Ishikawa (cell line): ENCODE measurements at regions not wholly inside any gene's neighbourhood (a gene's known extent, or its start where the extent isn't known, plus 50 kb on each side); places are given as distances from the start of the nearest gene placed in this dataset.

ENCODE experiments used
- CEBPB ChIP-seq: IDR thresholded peaks from 2 replicates; pipeline ENCODE4 v1.6.1; 2012
- CREB1 ChIP-seq: IDR thresholded peaks from 2 replicates; pipeline ENCODE4 v1.6.1; 2012; ENCODE audit warnings: low read depth
- EP300 ChIP-seq: IDR thresholded peaks from 2 replicates; pipeline ENCODE4 v1.6.1; 2012; ENCODE audit warnings: borderline replicate concordance
- TAF1 ChIP-seq: IDR thresholded peaks from 2 replicates; pipeline ENCODE4 v1.6.1; 2012; ENCODE audit warnings: low read depth, mild to moderate bottlenecking
- TEAD4 ChIP-seq: IDR thresholded peaks from 2 replicates; pipeline ENCODE4 v1.6.1; 2012
- ZBTB7A ChIP-seq: IDR thresholded peaks from 2 replicates; pipeline ENCODE4 v1.6.1; 2012; ENCODE audit warnings: low read depth
- TF ChIP-seq, protein P1 (sequence below): IDR thresholded peaks from 2 replicates; pipeline ENCODE4 v1.6.1; 2012; ENCODE audit warnings: low read depth, mild to moderate bottlenecking

GRCh38 chr7:37546677-37547076 lies 98.0 kb upstream of the ELMO1 start:
- TF ChIP-seq, protein P1, sequence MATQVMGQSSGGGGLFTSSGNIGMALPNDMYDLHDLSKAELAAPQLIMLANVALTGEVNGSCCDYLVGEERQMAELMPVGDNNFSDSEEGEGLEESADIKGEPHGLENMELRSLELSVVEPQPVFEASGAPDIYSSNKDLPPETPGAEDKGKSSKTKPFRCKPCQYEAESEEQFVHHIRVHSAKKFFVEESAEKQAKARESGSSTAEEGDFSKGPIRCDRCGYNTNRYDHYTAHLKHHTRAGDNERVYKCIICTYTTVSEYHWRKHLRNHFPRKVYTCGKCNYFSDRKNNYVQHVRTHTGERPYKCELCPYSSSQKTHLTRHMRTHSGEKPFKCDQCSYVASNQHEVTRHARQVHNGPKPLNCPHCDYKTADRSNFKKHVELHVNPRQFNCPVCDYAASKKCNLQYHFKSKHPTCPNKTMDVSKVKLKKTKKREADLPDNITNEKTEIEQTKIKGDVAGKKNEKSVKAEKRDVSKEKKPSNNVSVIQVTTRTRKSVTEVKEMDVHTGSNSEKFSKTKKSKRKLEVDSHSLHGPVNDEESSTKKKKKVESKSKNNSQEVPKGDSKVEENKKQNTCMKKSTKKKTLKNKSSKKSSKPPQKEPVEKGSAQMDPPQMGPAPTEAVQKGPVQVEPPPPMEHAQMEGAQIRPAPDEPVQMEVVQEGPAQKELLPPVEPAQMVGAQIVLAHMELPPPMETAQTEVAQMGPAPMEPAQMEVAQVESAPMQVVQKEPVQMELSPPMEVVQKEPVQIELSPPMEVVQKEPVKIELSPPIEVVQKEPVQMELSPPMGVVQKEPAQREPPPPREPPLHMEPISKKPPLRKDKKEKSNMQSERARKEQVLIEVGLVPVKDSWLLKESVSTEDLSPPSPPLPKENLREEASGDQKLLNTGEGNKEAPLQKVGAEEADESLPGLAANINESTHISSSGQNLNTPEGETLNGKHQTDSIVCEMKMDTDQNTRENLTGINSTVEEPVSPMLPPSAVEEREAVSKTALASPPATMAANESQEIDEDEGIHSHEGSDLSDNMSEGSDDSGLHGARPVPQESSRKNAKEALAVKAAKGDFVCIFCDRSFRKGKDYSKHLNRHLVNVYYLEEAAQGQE: no peak
- TF ChIP-seq TEAD4 (no peak), EP300 (no peak), CEBPB (no peak), TAF1 (no peak), CREB1 (no peak), ZBTB7A (no peak)
